Fibroblast of mammary gland (primary cell): ENCODE measurements at regions not wholly inside any gene's neighbourhood (a gene's known extent, or its start where the extent isn't known, plus 50 kb on each side); places are given as distances from the start of the nearest gene placed in this dataset.
"Not testable (repeated sequence)": the region's sequence is repeated elsewhere in the genome, so short reads cannot be mapped to it uniquely, and the experiment has no call there.

Source experiments
- DNase-seq: peaks from one replicate; pipeline ENCODE4 v3.0.0-alpha.2; 2010; ENCODE audit warnings: low read depth
- H3K4me3 ChIP-seq: 2 replicates; pipeline ENCODE4 v1.5.1; 2011; ENCODE audit warnings: low read depth, mild to moderate bottlenecking, low read length, moderate library complexity; ENCODE audit not compliant: control insufficient read depth
- CTCF ChIP-seq: conservative IDR thresholded peaks from 2 replicates; pipeline ENCODE4 v1.5.1; 2011; ENCODE audit warnings: low read depth, low read length, inconsistent platforms; ENCODE audit not compliant: control insufficient read depth, insufficient read depth

- no peak for TF ChIP-seq CTCF
- no peak overlapping the region for H3K4me3 ChIP-seq
- no peak for DNase-seq
Observed at GRCh38 chr10:61580608-61581007, 82.1 kb upstream of the CABCOCO1 start.

GRCh38 chr10:61570204-61570603, 92.5 kb upstream of the CABCOCO1 start:
- H3K4me3 ChIP-seq, DNase-seq: not testable (repeated sequence)

- no peak overlapping the region for H3K4me3 ChIP-seq
- no peak for DNase-seq
- no peak for TF ChIP-seq CTCF
Observed at GRCh38 chr10:61567729-61568128, 95.0 kb upstream of the CABCOCO1 start.

GRCh38 chr10:61565819-61566560, 96.7 kb upstream of the CABCOCO1 start:
- H3K4me3 ChIP-seq = no peak overlapping the region
- TF ChIP-seq CTCF = no peak
- DNase-seq = no peak

- no peak for TF ChIP-seq CTCF
- H3K4me3 ChIP-seq = no peak overlapping the region
- no peak for DNase-seq
Observed at GRCh38 chr10:61564444-61564843, 98.3 kb upstream of the CABCOCO1 start.

- DNase-seq = no peak
- no peak for TF ChIP-seq CTCF
- no peak overlapping the region for H3K4me3 ChIP-seq
Observed at GRCh38 chr10:61559615-61560014, 103.1 kb upstream of the CABCOCO1 start.

- no peak for DNase-seq
- H3K4me3 ChIP-seq = no peak overlapping the region
- no peak for TF ChIP-seq CTCF
Observed at GRCh38 chr10:61558188-61558587, 104.5 kb upstream of the CABCOCO1 start.
